22Rv1 (cell line): ENCODE measurements at regions not wholly inside any gene's neighbourhood (a gene's known extent, or its start where the extent isn't known, plus 50 kb on each side); places are given as distances from the start of the nearest gene placed in this dataset.

Experiments used
- CTCF ChIP-seq: fragments of 450-650 bp; IDR thresholded peaks from 2 replicates; pipeline ENCODE4 v1.5.1; 2017; ENCODE audit warnings: mild to moderate bottlenecking
- ZFX ChIP-seq: fragments of 450-650 bp; IDR thresholded peaks from 2 replicates; pipeline ENCODE4 v1.6.1; 2017; ENCODE audit warnings: antibody characterized with exemption, borderline replicate concordance

GRCh38 chr14:55760789-55761566, 181.0 kb downstream of the KTN1 start:
- no peak for TF ChIP-seq CTCF
- TF ChIP-seq ZFX: no peak
